GOT3 (cell line): ENCODE measurements at regions not wholly inside any gene's neighbourhood (a gene's known extent, or its start where the extent isn't known, plus 50 kb on each side); places are given as distances from the start of the nearest gene placed in this dataset.
"Not testable (repeated sequence)": the region's sequence is repeated elsewhere in the genome, so short reads cannot be mapped to it uniquely, and the experiment has no call there.

ENCODE experiments used
- DNase-seq: peaks from one replicate; lab custom pipeline; 2025; ENCODE audit warnings: mixed read lengths; lab: John Stamatoyannopoulos, UW

DNA sequence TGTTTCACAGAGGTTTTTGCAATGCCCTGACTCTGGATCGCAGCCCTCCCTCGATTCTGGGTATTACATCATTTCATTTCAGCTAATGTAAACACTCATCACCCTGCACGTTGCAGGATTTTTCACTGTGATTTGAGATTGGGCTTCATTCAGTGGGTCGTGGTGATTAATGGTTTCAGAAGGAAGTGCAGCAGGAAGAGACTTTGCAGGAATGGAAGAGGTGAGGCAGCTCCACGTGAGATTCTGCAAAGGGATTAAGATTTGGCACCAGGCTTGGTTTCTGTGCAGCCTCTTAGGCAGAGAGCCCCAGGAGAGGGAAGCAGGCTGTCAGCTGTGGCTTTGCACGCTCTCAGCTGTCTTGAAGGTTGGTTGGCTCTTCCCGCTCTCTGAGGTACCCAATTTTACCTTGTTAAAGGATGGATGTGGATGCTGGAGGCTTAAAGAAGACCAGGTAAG is 95.2 kb downstream of the PLCE1 start:
- no peak for DNase-seq

GRCh38 chr10:94091649-94092048 is 97.9 kb downstream of the PLCE1 start:
- DNase-seq, result no peak

DNA sequence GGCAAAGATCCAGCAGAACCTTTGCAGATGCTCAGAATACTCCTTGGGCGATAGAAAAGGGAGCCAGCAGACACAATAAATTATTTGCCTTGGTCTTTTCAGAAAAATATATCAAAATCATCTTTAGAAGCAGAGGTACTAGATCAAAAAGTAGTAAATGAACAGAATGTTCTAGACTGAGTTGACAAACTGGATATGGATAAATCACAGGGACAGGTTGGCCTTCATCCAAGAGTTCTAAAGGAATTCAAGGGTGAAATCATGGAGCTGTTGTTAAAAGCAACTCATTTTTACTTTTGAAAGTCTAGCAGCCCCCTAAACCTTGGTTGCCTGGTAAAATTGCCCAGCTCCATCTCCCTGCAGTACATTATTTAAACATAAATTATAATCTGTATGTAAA is 99.1 kb downstream of the PLCE1 start:
- DNase-seq, result no peak

DNA sequence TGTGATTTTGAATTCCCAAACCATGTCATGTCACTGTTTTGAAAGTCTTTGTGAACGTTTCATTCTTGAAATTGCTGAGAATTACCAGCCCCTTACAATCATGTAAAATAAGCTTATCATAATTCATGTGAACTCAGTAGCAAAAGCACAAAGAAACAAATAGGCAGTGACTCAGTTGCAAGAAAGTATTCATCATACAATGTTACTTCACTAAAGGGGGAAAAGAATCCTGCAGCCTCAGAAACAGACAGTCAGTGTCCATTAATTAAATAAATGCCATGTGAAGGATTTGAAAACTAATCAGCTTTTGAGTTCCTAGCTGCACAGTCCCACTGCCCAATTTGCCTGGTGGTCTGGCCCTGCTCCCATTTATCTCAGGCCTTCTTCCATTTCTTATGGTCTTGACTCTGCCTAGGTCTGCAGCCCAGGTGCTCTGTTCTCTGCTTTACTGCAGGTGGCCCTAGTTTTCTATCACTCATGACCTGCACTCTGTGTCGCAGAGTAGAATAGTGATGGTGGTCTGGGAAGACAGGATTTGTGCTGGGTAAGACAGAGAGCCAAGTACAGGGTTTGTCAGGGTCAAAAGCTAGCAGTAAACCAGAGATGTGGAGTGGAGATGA is 99.7 kb downstream of the PLCE1 start:
- no peak for DNase-seq

DNA sequence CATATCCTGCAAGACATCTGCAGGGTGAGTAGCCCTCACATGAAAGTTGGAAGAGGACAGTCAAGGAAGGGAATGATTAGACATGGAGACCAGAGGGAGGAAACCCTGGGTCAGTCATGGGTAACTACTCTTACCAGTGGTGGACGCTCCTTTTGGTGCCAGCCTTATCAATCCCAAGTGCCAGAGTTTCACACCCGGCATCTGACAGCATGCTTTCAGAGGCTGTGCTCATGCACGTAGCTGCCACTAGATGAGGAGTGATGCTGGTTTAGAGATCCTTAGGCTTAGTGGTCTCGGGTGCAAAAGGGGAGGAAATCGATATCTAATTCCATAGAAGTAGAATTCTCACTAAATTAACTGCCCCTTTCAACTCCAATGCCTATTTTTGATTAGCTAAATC is 100.8 kb downstream of the PLCE1 start:
- no peak for DNase-seq

DNA sequence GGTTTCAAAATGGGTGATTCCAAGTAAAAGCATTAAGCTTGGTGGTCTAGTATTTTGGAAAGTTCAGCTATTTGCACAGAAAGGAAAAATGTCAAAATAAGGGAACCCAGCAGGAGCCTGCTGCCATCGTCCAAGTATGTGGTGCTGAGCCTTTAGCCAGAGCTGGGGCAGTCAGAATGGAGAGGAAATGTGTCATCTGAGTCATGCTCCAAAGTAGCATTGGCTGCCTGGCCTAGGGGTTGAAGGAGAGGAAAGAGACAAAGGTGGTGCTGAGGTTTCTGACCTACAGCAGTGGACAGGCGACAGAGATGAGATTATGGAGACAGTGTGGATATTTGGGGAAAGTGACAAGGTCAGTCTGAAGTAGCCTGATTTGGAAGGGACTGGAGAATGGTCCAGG is 103.9 kb downstream of the PLCE1 start:
- DNase-seq, result no peak

- DNase-seq, result no peak
Measured at GRCh38 chr10:94098896-94099295, 105.2 kb downstream of the PLCE1 start.

DNA sequence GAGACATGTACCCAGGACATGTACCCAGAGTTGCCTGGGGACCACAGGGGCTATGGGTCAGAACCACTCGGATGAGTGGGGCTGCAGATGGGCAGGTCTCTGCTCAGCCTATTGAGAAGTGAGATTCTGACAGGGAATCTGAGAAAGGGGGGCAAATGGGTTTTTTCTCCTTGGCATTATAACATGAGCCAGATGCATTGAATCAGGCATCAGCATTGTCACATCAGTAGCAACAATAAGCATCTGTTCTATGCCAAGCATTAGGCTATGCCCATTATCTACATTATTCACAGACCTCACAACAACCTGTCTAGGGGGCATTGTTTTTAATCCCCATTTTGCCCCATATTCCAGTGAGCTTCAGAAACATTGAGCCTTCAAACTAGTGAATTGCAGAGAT is 108.2 kb downstream of the PLCE1 start:
- no peak for DNase-seq

DNA sequence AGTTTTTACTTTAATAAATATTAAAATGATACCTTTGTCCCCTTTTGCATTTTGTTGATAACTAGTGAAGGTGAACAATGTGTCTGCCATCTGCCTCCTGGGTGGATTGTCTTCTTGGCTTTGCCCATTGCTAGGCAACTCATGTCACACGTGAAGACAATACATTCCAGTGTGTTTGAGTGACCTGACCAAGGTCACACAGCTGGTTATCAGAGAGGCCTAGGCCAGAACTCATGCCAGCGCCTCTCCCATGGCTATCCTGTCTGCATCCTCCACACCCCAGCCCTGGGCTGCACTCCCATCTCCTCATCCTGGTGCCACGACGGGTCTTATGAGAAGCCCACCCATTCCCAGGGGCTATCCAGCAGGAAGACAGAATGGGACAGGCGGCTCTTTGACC is 108.7 kb downstream of the PLCE1 start:
- no peak for DNase-seq

DNA sequence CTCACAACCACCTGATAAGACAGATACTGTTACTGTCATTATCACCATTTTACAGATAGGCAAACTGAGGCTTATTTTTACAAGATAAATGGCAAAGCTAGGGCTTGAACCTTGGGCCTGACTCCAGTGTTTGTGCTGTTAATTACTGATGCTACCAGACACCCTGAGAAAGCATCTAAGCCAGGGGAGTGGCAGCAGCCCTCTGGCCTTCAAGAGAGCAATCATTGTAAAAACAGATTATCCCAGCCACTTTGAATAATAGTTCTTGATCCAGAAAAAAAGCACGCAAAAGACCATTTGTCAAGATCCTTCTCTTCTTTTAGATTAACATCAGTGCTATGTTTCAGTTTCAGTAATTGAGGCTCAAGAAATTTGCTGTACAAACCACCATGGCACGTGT is 109.5 kb downstream of the PLCE1 start:
- DNase-seq, result no peak

- no peak for DNase-seq
Measured at GRCh38 chr10:94103801-94104221, 110.1 kb downstream of the PLCE1 start.

GRCh38 chr10:94104316-94105000 is 110.7 kb downstream of the PLCE1 start:
- DNase-seq, result no peak

- DNase-seq, result no peak
Measured at GRCh38 chr10:94105226-94105625, 111.5 kb downstream of the PLCE1 start.

- DNase-seq, result no peak
Measured at GRCh38 chr10:94107191-94107590, 113.5 kb downstream of the PLCE1 start.

DNA sequence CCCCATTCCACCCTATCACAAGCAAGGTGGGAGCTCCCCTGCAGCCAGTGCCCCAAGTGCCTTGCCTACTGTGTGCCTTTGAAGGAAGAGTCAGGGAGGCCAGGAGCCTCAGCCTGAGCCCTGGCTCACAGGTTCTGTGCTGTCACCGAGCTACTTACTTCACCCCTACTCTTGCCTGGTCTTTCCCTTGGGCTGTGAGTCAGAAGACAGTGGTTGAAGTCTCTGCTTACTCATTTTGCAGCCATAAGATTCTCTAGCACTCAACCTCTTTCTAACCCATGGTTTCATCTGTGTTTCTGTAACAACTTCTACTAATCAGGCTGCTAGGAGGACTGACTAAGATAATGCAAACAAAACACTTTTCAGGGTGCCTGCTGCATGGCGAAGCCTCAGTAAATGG is 114.5 kb downstream of the PLCE1 start:
- no peak for DNase-seq

DNA sequence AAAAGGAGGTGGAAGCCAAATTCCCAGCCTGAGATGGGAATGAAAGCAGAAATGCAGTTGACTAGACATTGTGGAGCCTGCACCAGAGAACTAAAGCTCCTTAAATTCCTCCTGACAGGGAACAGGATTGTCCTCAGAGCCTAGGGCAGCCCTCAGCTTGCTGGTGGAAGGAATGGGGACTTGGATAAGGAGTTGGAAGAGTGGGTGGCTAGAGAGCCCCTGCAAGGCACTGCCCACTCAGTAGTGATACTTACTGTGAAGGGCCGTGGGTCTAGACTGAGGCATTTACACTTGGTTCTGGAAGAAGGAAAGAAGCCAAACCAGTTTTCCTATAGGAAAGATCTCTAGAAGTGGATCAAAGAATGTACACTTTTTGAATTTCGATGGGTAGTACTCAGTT is 117.6 kb downstream of the PLCE1 start:
- DNase-seq, result no peak

- no peak for DNase-seq
Measured at GRCh38 chr10:94112321-94112720, 118.6 kb downstream of the PLCE1 start.

- no peak for DNase-seq
Measured at GRCh38 chr10:94115725-94116124, 122.0 kb downstream of the PLCE1 start.

DNA sequence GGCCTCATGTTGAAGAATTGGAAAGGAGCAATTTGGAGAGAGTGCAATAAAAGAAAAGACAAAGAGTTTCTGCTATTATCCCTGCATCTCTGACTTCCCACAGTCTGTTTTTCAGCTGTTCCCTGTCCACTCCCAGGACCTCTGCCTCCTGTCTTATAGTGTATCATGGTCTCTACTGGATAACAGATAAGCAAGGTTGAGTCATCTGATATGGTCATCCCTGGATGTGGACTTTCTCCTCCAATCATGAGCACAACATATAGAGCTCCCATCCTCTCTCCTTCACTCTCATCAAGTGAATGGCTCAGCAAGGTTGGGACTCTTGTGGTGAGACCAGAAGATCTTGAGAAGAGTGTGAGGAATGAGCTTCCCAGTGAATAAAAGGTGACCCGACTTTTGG is 123.1 kb downstream of the PLCE1 start:
- DNase-seq, result no peak

DNA sequence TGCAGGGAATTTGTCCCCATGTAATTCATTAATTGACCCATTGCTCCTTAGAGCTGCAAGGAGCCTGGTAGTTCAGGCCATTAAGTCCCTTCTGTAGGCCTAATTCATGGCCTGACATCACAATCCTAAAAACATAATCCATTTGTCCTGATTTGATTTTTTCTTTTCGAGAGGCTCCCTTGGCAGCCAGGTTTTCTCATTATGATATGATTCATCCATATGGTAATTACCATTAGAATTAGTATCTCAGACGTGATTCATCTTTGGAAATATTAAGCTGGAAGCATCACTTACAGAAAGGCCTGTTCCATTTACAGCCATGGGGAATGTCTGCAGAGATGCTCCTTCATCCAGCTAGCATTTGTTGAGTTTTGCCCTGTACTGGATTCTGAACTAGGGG is 128.5 kb downstream of the PLCE1 start:
- DNase-seq, result no peak

DNA sequence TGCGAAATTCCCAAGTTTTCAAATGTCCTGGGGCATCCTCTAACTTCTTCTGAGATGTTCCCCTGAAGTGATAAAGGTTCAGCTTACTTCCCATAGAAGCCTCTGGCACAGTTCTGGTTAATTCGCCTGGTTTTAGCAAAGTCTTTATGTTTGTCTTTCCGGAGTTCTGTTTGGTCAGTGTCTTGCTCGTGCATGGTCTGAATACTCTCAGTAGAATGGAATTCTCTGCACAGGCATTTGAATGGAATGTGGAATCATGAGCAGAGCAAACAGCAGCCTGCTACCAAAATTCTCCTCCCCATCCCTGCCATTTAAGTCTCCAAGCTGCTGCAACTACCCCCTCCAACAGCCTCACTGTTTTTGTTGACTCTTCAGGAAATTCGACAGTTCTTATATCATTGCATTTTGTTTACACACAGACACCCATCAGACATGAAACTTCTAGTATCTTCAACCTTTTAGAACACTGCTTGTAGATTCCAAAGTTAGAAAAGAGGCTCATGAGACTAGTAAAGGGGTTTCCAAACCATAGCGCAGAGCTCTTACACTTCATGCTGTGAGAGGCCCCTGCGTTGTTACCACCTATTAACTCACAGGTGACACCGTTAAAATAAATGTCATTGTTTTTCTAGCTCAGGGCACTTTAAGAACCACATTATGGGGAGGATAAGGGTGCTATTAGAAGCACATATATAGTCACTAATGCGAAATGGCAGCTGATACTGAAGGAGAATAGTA is 129.7 kb downstream of the PLCE1 start:
- DNase-seq, result no peak

DNA sequence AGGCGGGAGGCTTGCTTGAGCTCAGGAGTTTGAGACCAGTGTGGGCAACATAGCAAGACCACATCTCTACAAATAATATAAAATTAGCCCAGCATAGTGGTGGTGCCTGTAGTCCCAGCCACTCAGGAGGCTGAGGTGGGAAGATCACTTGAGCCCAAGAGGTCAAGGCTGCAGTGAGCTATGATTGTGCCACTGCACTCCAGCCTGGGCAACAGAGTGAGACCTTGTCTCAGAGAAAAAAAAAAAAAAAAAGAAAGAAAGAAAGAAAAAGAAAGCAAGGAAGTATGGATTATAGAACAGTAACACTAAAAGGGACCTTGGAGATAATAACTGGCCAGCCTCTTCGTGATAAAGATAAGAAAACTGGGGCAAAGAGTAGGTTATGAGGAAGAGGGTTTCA is 130.4 kb downstream of the PLCE1 start:
- not testable (repeated sequence) for DNase-seq

DNA sequence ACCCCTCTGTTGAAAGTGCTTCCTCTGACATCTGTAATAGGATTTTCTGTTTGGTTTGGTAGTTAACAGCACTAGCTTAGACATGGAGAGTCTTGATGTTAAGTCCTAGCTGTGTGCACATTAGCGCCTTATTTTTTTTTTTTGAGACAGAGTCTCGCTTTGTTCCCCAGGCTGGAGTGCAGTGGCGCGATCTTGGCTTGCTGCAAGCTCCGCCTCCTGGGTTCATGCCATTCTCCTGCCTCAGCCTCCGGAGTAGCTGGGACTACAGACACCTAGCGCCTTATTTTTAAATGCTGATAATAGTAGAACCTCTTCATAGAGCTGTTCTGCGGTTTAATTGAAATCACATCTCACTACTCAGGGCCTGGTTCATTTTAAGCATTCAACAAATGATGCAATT is 131.5 kb downstream of the PLCE1 start:
- DNase-seq, result not testable (repeated sequence)
